Pancreas (tissue), 10 donors: ENCODE measurements at regions not wholly inside any gene's neighbourhood (a gene's known extent, or its start where the extent isn't known, plus 50 kb on each side); places are given as distances from the start of the nearest gene placed in this dataset.

Source experiments
- ATAC-seq, 4 donors: fragments of 200-7000 bp; cut with Tn5 transposase; one replicate each; pipeline versions ENCODE4 v1.8.0 to v1.9.1; 2020; ENCODE audit warnings: mild to moderate bottlenecking in 4 of 4, moderate library complexity in 4 of 4
- DNase-seq, 6 donors: peaks; one replicate each; pipeline ENCODE4 v3.0.0-alpha.2; 2020
- FAIRE-seq: peaks from 2 replicates; lab custom pipeline; 2012; peaks lifted over from hg19 to GRCh38; lab: Jason Lieb, UNC
- H3K27ac ChIP-seq, 4 donors: fragments of 200-600 bp; sonication (generic); 1 replicate in 3 of 4; 2 replicates in 1 of 4; pipeline versions ENCODE4 v1.5.0 to v1.8.0; 2020
- H3K27me3 ChIP-seq, 4 donors: fragments of 200-600 bp; one replicate each; pipeline ENCODE4 v1.8.0; 2021
- H3K36me3 ChIP-seq, 3 donors: fragments of 200-600 bp; sonication (generic) in 1 of 3; one replicate each; pipeline versions ENCODE4 v1.5.0 to v1.8.0; 2020 to 2021
- H3K4me1 ChIP-seq, 3 donors: fragments of 200-600 bp; one replicate each; pipeline ENCODE4 v1.8.0; 2021
- H3K4me3 ChIP-seq, 4 donors: fragments of 200-600 bp; sonication (generic) in 2 of 4; one replicate each; pipeline versions ENCODE4 v1.5.0 to v1.8.0; 2020 to 2021
- H3K9me3 ChIP-seq, 4 donors: fragments of 200-600 bp; one replicate each; pipeline ENCODE4 v1.8.0; 2021
- CTCF ChIP-seq, 4 donors: fragments of 200-600 bp; sonication (generic) in 3 of 4; IDR thresholded peaks; one replicate each; pipeline versions ENCODE4 v1.5.0 to v1.8.0; 2021; ENCODE audit warnings: antibody characterized with exemption in 4 of 4
- WGBS, 2 donors: extraction: QIAGEN DNeasy Blood & Tissue Kit; methylation state at CpG; one replicate each; pipeline ENCODE4 v1.1.7; 2013; 5-methylcytosine and 5-hydroxymethylcytosine counted together
- intact Hi-C, 3 donors: fragments of 100-400 bp; cut with DNase I; formaldehyde crosslinking; loops; one replicate each; pipeline versions ENCODE4 v1.11.1 to v1.14.2; 2022
- donor health status: healthy with polysubstance abuse.
- donor health status: DM: no; HTN: no; CAD: no; lungs with moderate emphysema.
- donor health status: DM: no; HTN: no; CAD: no.
- donor health status: control.
- donor health status: control.
- donor health status: Bipolar disorder and iron deficiency.
- donor health status: DM: yes; HTN: yes; CAD: no.
- donor health status: DM: no; HTN: no; CAD: no.
- donor health status: DM: no; HTN: no; CAD: no.
- donor health status: DM: yes; HTN: yes; CAD: no.

- WGBS, 2 donors: 70 to 75% methylated on average over 5 of the region's 5 CpGs
Observed at GRCh38 chr5:104444656-104445055, 882.1 kb upstream of the NUDT12 start.

GRCh38 chr5:104443706-104444105 lies 881.1 kb upstream of the NUDT12 start:
- no peak overlapping the region for H3K4me3 ChIP-seq
- ATAC-seq (no peak), FAIRE-seq (no peak), DNase-seq (peak in 1 of 6 donors; percentile 9)
- no peaks in the 10 kb centered on the region for H3K4me1 ChIP-seq
- no peaks in the 10 kb centered on the region for H3K9me3 ChIP-seq
- no peaks in the 10 kb centered on the region for H3K27me3 ChIP-seq
- intact Hi-C loops: no loop called here
- no peaks in the 10 kb centered on the region for H3K36me3 ChIP-seq
- H3K27ac ChIP-seq: no peak overlapping the region
- no peak for TF ChIP-seq CTCF (IDR thresholded peaks at IDR 0.05)
- WGBS, 2 donors: 89 to 95% methylated on average over 19 of the region's 19 CpGs

More at GRCh38 chr5:104444656-104445055, 882.1 kb upstream of the NUDT12 start:
- ATAC-seq (no peak), FAIRE-seq (no peak), DNase-seq (no peak)
- no peaks in the 10 kb centered on the region for H3K27me3 ChIP-seq
- intact Hi-C loops: no loop called here
- TF ChIP-seq CTCF (IDR thresholded peaks at IDR 0.05): no peak
- H3K27ac ChIP-seq: no peak overlapping the region
- H3K4me1 ChIP-seq: no peaks in the 10 kb centered on the region
- H3K36me3 ChIP-seq: no peaks in the 10 kb centered on the region
- no peaks in the 10 kb centered on the region for H3K9me3 ChIP-seq
- H3K4me3 ChIP-seq: no peak overlapping the region

- Histone ChIP-seq H3K9me3 (no peaks in the 10 kb centered on the region), H3K36me3 (no peaks in the 10 kb centered on the region), H3K27ac (no peak overlapping the region), H3K4me3 (no peak overlapping the region), H3K4me1 (no peaks in the 10 kb centered on the region), H3K27me3 (no peaks in the 10 kb centered on the region)
- intact Hi-C loops: no loop called here
- no peak for DNase-seq
- no peak for TF ChIP-seq CTCF (IDR thresholded peaks at IDR 0.05)
- 65 to 75% methylated on average over 4 of the region's 4 CpGs for WGBS, 2 donors
- ATAC-seq: no peak
- no peak for FAIRE-seq
Observed at GRCh38 chr5:104431981-104432380, 869.4 kb upstream of the NUDT12 start.

- WGBS, 2 donors: 72 to 78% methylated on average over 4 of the region's 4 CpGs
- DNase-seq (no peak), FAIRE-seq (no peak), ATAC-seq (no peak)
- no peak overlapping the region for H3K4me3 ChIP-seq
- no peak for TF ChIP-seq CTCF (IDR thresholded peaks at IDR 0.05)
- no peaks in the 10 kb centered on the region for H3K27me3 ChIP-seq
- H3K27ac ChIP-seq: no peak overlapping the region
- intact Hi-C loops: no loop called here
- H3K9me3 ChIP-seq: no peaks in the 10 kb centered on the region
- H3K4me1 ChIP-seq: no peaks in the 10 kb centered on the region
- H3K36me3 ChIP-seq: no peaks in the 10 kb centered on the region
Observed at GRCh38 chr5:104431002-104431620, 868.5 kb upstream of the NUDT12 start.

GRCh38 chr5:104429911-104430310 lies 867.3 kb upstream of the NUDT12 start:
- Histone ChIP-seq H3K36me3 (no peaks in the 10 kb centered on the region), H3K27ac (no peak overlapping the region), H3K4me1 (no peaks in the 10 kb centered on the region), H3K4me3 (no peak overlapping the region), H3K9me3 (no peaks in the 10 kb centered on the region), H3K27me3 (no peaks in the 10 kb centered on the region)
- no peak for TF ChIP-seq CTCF (IDR thresholded peaks at IDR 0.05)
- intact Hi-C loops: no loop called here
- FAIRE-seq (no peak), ATAC-seq (no peak), DNase-seq (no peak)
- WGBS, 2 donors: 84 to 85% methylated on average over 1 of the region's 1 CpG
